HFF-Myc (cell line): ENCODE measurements at regions not wholly inside any gene's neighbourhood (a gene's known extent, or its start where the extent isn't known, plus 50 kb on each side); places are given as distances from the start of the nearest gene placed in this dataset.

Experiments
- DNase-seq: peaks from one replicate; pipeline ENCODE4 v3.0.0-alpha.2; 2011; ENCODE audit warnings: low read depth; ENCODE audit errors: extremely low read depth
- H3K4me3 ChIP-seq: replicated peaks from 2 replicates; pipeline ENCODE4 v1.5.1; 2011; ENCODE audit warnings: low read depth, mild to moderate bottlenecking, control low read depth, low read length
- CTCF ChIP-seq: IDR thresholded peaks from 2 replicates; pipeline ENCODE4 v1.5.1; 2012; ENCODE audit warnings: mild to moderate bottlenecking, low read depth, low read length, control low read depth; ENCODE audit errors: missing control alignments

GRCh38 chr6:169069356-169069755, 184.3 kb downstream of the THBS2 start:
- no peak overlapping the region for H3K4me3 ChIP-seq
- DNase-seq = no peak
- no peak for TF ChIP-seq CTCF

GRCh38 chr6:169064194-169064593, 189.5 kb downstream of the THBS2 start:
- DNase-seq = no peak
- H3K4me3 ChIP-seq = no peak overlapping the region
- no peak for TF ChIP-seq CTCF

GRCh38 chr6:169062272-169062671, 191.4 kb downstream of the THBS2 start:
- TF ChIP-seq CTCF = no peak
- no peak for DNase-seq
- H3K4me3 ChIP-seq = no peak overlapping the region

- no peak for TF ChIP-seq CTCF
- H3K4me3 ChIP-seq = no peak overlapping the region
- DNase-seq = no peak
These were observed 195.0 kb downstream of the THBS2 start for GRCh38 chr6:169058634-169059033.

- H3K4me3 ChIP-seq = no peak overlapping the region
- DNase-seq = no peak
- no peak for TF ChIP-seq CTCF
These were observed 201.2 kb downstream of the THBS2 start for GRCh38 chr6:169052462-169052861.

GRCh38 chr6:169051371-169051770, 202.3 kb downstream of the THBS2 start:
- DNase-seq = no peak
- no peak overlapping the region for H3K4me3 ChIP-seq
- no peak for TF ChIP-seq CTCF

- DNase-seq = no peak
- no peak for TF ChIP-seq CTCF
- no peak overlapping the region for H3K4me3 ChIP-seq
These were observed 204.8 kb downstream of the THBS2 start for GRCh38 chr6:169048865-169049205.
